Adrenal gland (tissue), 5 donors: ENCODE measurements at regions not wholly inside any gene's neighbourhood (a gene's known extent, or its start where the extent isn't known, plus 50 kb on each side); places are given as distances from the start of the nearest gene placed in this dataset.

Experiments
- CTCF ChIP-seq, 6 experiments: fragments of 450-650 bp in 4 of 6; fragments of 200-600 bp in 2 of 6; sonication (generic) in 1 of 6; IDR thresholded peaks; 1 replicate in 5 of 6; 2 replicates in 1 of 6; pipeline versions ENCODE4 v1.5.1 to v1.8.0; 2016 to 2021; ENCODE audit warnings: antibody characterized with exemption in 6 of 6, mild to moderate bottlenecking in 2 of 6, moderate library complexity in 1 of 6
- POLR2A ChIP-seq, 2 donors: fragments of 450-650 bp; IDR thresholded peaks; one replicate each; pipeline ENCODE4 v1.6.1; 2017; ENCODE audit warnings: antibody characterized with exemption in 2 of 2, mild to moderate bottlenecking in 2 of 2, moderate library complexity in 1 of 2
- donor health status: DM: no; HTN: no; CAD: no.

GRCh38 chr1:209307846-209308245, 275.7 kb upstream of the CAMK1G start:
- TF ChIP-seq CTCF (IDR thresholded peaks at IDR 0.05) (no peak), POLR2A (IDR thresholded peaks at IDR 0.05) (no peak)
